ENCODE measurements at regions not wholly inside any gene's neighbourhood (a gene's known extent, or its start where the extent isn't known, plus 50 kb on each side); places are given as distances from the start of the nearest gene placed in this dataset.

GRCh38 chr5:171599957-171600612 is 180.6 kb downstream of the FGF18 start:
- no peaks in the 10 kb centered on the region for H4K20me1 ChIP-seq (ENCODE audit: low read depth, low read length)
- H2AFZ ChIP-seq (ENCODE audit: low read depth, low read length, severe bottlenecking): no peak overlapping the region
- no peak overlapping the region for H3K4me2 ChIP-seq (ENCODE audit: low read depth, low read length, poor library complexity, severe bottlenecking)
- no peaks in the 10 kb centered on the region for H3K79me2 ChIP-seq (ENCODE audit: insufficient read depth, low read length)
- H3K36me3 ChIP-seq (ENCODE audit: low read length): no peaks in the 10 kb centered on the region
- TF ChIP-seq EZH2phosphoT487 (conservative IDR thresholded peaks at IDR 0.05; ENCODE audit: low read length): no peak
- TF ChIP-seq, protein P1, sequence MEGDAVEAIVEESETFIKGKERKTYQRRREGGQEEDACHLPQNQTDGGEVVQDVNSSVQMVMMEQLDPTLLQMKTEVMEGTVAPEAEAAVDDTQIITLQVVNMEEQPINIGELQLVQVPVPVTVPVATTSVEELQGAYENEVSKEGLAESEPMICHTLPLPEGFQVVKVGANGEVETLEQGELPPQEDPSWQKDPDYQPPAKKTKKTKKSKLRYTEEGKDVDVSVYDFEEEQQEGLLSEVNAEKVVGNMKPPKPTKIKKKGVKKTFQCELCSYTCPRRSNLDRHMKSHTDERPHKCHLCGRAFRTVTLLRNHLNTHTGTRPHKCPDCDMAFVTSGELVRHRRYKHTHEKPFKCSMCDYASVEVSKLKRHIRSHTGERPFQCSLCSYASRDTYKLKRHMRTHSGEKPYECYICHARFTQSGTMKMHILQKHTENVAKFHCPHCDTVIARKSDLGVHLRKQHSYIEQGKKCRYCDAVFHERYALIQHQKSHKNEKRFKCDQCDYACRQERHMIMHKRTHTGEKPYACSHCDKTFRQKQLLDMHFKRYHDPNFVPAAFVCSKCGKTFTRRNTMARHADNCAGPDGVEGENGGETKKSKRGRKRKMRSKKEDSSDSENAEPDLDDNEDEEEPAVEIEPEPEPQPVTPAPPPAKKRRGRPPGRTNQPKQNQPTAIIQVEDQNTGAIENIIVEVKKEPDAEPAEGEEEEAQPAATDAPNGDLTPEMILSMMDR (IDR thresholded peaks at IDR 0.05; ENCODE audit: insufficient read depth, low read length, poor library complexity, severe bottlenecking): no peak
- H3K9me3 ChIP-seq (ENCODE audit: insufficient read depth, low read length): no peaks in the 10 kb centered on the region
- H3K9me2 ChIP-seq (replicated peaks; ENCODE audit: insufficient read depth, low read length): no peaks in the 10 kb centered on the region
- H3F3A ChIP-seq (ENCODE audit: insufficient read depth): no peaks in the 10 kb centered on the region
- no peak overlapping the region for H3K9ac ChIP-seq (ENCODE audit: low read length)
- H3K4me3 ChIP-seq (ENCODE audit: insufficient read depth, low read length, poor library complexity, severe bottlenecking): no peak overlapping the region
- H3K27me3 ChIP-seq (ENCODE audit: low read length): no peaks in the 10 kb centered on the region
- no peak overlapping the region for H3K27ac ChIP-seq (ENCODE audit: low read depth, low read length)

GRCh38 chr5:171600741-171601265 is 181.4 kb downstream of the FGF18 start:
- no peak overlapping the region for H3K4me2 ChIP-seq (ENCODE audit: low read depth, low read length, poor library complexity, severe bottlenecking)
- H2AFZ ChIP-seq (ENCODE audit: low read depth, low read length, severe bottlenecking): no peak overlapping the region
- no peak for TF ChIP-seq EZH2phosphoT487 (conservative IDR thresholded peaks at IDR 0.05; ENCODE audit: low read length)
- TF ChIP-seq, protein P1 (IDR thresholded peaks at IDR 0.05; ENCODE audit: insufficient read depth, low read length, poor library complexity, severe bottlenecking): no peak
- H4K20me1 ChIP-seq (ENCODE audit: low read depth, low read length): no peaks in the 10 kb centered on the region
- no peak overlapping the region for H3K9ac ChIP-seq (ENCODE audit: low read length)
- H3K9me3 ChIP-seq (ENCODE audit: insufficient read depth, low read length): no peaks in the 10 kb centered on the region
- no peaks in the 10 kb centered on the region for H3K27me3 ChIP-seq (ENCODE audit: low read length)
- H3F3A ChIP-seq (ENCODE audit: insufficient read depth): no peaks in the 10 kb centered on the region
- H3K4me3 ChIP-seq (ENCODE audit: insufficient read depth, low read length, poor library complexity, severe bottlenecking): no peak overlapping the region
- no peak overlapping the region for H3K27ac ChIP-seq (ENCODE audit: low read depth, low read length)
- H3K9me2 ChIP-seq (replicated peaks; ENCODE audit: insufficient read depth, low read length): no peaks in the 10 kb centered on the region
- H3K79me2 ChIP-seq (ENCODE audit: insufficient read depth, low read length): no peaks in the 10 kb centered on the region
- no peaks in the 10 kb centered on the region for H3K36me3 ChIP-seq (ENCODE audit: low read length)

- Histone ChIP-seq H3K9me2 (replicated peaks; ENCODE audit: insufficient read depth, low read length) (no peaks in the 10 kb centered on the region), H3F3A (ENCODE audit: insufficient read depth) (no peaks in the 10 kb centered on the region), H3K9ac (ENCODE audit: low read length) (no peak overlapping the region), H3K36me3 (ENCODE audit: low read length) (no peaks in the 10 kb centered on the region), H3K27me3 (ENCODE audit: low read length) (no peaks in the 10 kb centered on the region), H3K4me3 (ENCODE audit: insufficient read depth, low read length, poor library complexity, severe bottlenecking) (no peak overlapping the region), H3K79me2 (ENCODE audit: insufficient read depth, low read length) (no peaks in the 10 kb centered on the region), H3K9me3 (ENCODE audit: insufficient read depth, low read length) (no peaks in the 10 kb centered on the region; the same call in 1 of the 2 replicates), H2AFZ (ENCODE audit: low read depth, low read length, severe bottlenecking) (no peak overlapping the region), H3K4me2 (ENCODE audit: low read depth, low read length, poor library complexity, severe bottlenecking) (no peak overlapping the region), H4K20me1 (ENCODE audit: low read depth, low read length) (no peaks in the 10 kb centered on the region), H3K27ac (ENCODE audit: low read depth, low read length) (no peak overlapping the region)
- TF ChIP-seq, protein P1 (IDR thresholded peaks at IDR 0.05; ENCODE audit: insufficient read depth, low read length, poor library complexity, severe bottlenecking): no peak
- no peak for TF ChIP-seq EZH2phosphoT487 (conservative IDR thresholded peaks at IDR 0.05; ENCODE audit: low read length)
These were observed 181.9 kb downstream of the FGF18 start for GRCh38 chr5:171601266-171601881.
